ENCODE measurements at regions not wholly inside any gene's neighbourhood (a gene's known extent, or its start where the extent isn't known, plus 50 kb on each side); places are given as distances from the start of the nearest gene placed in this dataset.

GRCh38 chr10:130740166-130740565 lies 571.4 kb downstream of the TCERG1L start:
- TF ChIP-seq CTCF (IDR thresholded peaks at IDR 0.05; ENCODE audit: insufficient read depth, low read length) (no peak), REST (IDR thresholded peaks at IDR 0.05; ENCODE audit: insufficient replicate concordance, low read depth) (no peak), POLR2AphosphoS5 (IDR thresholded peaks at IDR 0.05; ENCODE audit: low read depth) (no peak), GABPA (IDR thresholded peaks at IDR 0.05; ENCODE audit: low read depth) (no peak), SPI1 (IDR thresholded peaks at IDR 0.05; ENCODE audit: borderline replicate concordance, low read depth) (no peak)
- DNase-seq (ENCODE audit: low read depth in 1 of 2, low spot score in 1 of 2), result no peak

GRCh38 chr10:130740915-130741750 lies 570.4 kb downstream of the TCERG1L start:
- H3K27me3 ChIP-seq (ENCODE audit: insufficient read depth, poor library complexity, severe bottlenecking), result no peaks in the 10 kb centered on the region

More at GRCh38 chr10:130740166-130740565, 571.4 kb downstream of the TCERG1L start:
- H3K27me3 ChIP-seq (ENCODE audit: insufficient read depth, poor library complexity, severe bottlenecking), result no peaks in the 10 kb centered on the region
- no peak overlapping the region for H3K4me3 ChIP-seq (replicated peaks; ENCODE audit: insufficient read depth, low read length)
- H3K27ac ChIP-seq (replicated peaks), result no peak overlapping the region

More at GRCh38 chr10:130740915-130741750, 570.4 kb downstream of the TCERG1L start:
- TF ChIP-seq POLR2AphosphoS5 (IDR thresholded peaks at IDR 0.05; ENCODE audit: low read depth) (no peak), REST (IDR thresholded peaks at IDR 0.05; ENCODE audit: insufficient replicate concordance, low read depth) (no peak), CTCF (IDR thresholded peaks at IDR 0.05; ENCODE audit: insufficient read depth, low read length) (no peak), SPI1 (IDR thresholded peaks at IDR 0.05; ENCODE audit: borderline replicate concordance, low read depth) (no peak), GABPA (IDR thresholded peaks at IDR 0.05; ENCODE audit: low read depth) (no peak)
- no peak for DNase-seq (ENCODE audit: low read depth in 1 of 2, low spot score in 1 of 2)
- Histone ChIP-seq H3K4me3 (replicated peaks; ENCODE audit: insufficient read depth, low read length) (no peak overlapping the region), H3K27ac (replicated peaks) (no peak overlapping the region)
